Right lobe of liver (tissue), 6 donors: ENCODE measurements at regions not wholly inside any gene's neighbourhood (a gene's known extent, or its start where the extent isn't known, plus 50 kb on each side); places are given as distances from the start of the nearest gene placed in this dataset.

Experiments used
- ATAC-seq, 4 donors: fragments of 200-7000 bp; cut with Tn5 transposase; one replicate each; pipeline ENCODE4 v1.9.1; 2020; ENCODE audit warnings: mild to moderate bottlenecking in 4 of 4, moderate library complexity in 4 of 4
- DNase-seq, 3 donors: peaks; one replicate each; pipeline ENCODE4 v3.0.0-alpha.2; 2020
- H3K27ac ChIP-seq, 3 donors: fragments of 200-600 bp; one replicate each; pipeline ENCODE4 v1.8.0; 2022
- H3K27me3 ChIP-seq, 2 donors: fragments of 200-600 bp; one replicate each; pipeline ENCODE4 v1.8.0; 2022
- H3K36me3 ChIP-seq, 4 donors: fragments of 200-600 bp; sonication (generic) in 1 of 4; one replicate each; pipeline versions ENCODE4 v1.5.1 to v1.8.0; 2017 to 2022; ENCODE audit warnings: control low read depth in 1 of 4
- H3K4me1 ChIP-seq, 4 donors: fragments of 200-600 bp; sonication (generic) in 1 of 4; one replicate each; pipeline versions ENCODE4 v1.5.1 to v1.8.0; 2017 to 2022; ENCODE audit warnings: control low read depth in 1 of 4
- H3K4me3 ChIP-seq, 3 donors: fragments of 200-600 bp; one replicate each; pipeline ENCODE4 v1.8.0; 2022
- H3K9me3 ChIP-seq, 4 donors: fragments of 200-600 bp; sonication (generic) in 1 of 4; one replicate each; pipeline versions ENCODE4 v1.5.1 to v1.8.0; 2017 to 2022; ENCODE audit warnings: control low read depth in 1 of 4
- CTCF ChIP-seq, 4 donors: fragments of 200-600 bp in 3 of 4; fragments of 450-650 bp in 1 of 4; IDR thresholded peaks; one replicate each; pipeline versions ENCODE4 v1.5.1 to v1.8.0; 2016 to 2022; ENCODE audit warnings: antibody characterized with exemption in 4 of 4, mild to moderate bottlenecking in 2 of 4
- POLR2A ChIP-seq: fragments of 450-650 bp; IDR thresholded peaks from one replicate; pipeline ENCODE4 v1.6.1; 2017; ENCODE audit warnings: antibody characterized with exemption, mild to moderate bottlenecking
- WGBS: methylation state at CpG from one replicate; pipeline ENCODE4 v1.1.6; 2018; ENCODE audit warnings: low coverage, low lambda C conversion rate; ENCODE audit not compliant: insufficient coverage; ENCODE audit errors: missing lambda C conversion rate; 5-methylcytosine and 5-hydroxymethylcytosine counted together
- intact Hi-C, 2 donors: fragments of 100-400 bp; cut with DNase I; formaldehyde crosslinking; loops; one replicate each; pipeline versions ENCODE4 v1.11.2 to v1.14.1; 2022
- donor health status: DM: no; HTN: yes; CAD: no.
- donor health status: DM: no; HTN: no; CAD: no.
- donor health status: DM: no; HTN: no; CAD: no.
- donor health status: DM: no; HTN: yes; CAD: no.
- donor health status: DM: no; HTN: yes; CAD: no.

DNA sequence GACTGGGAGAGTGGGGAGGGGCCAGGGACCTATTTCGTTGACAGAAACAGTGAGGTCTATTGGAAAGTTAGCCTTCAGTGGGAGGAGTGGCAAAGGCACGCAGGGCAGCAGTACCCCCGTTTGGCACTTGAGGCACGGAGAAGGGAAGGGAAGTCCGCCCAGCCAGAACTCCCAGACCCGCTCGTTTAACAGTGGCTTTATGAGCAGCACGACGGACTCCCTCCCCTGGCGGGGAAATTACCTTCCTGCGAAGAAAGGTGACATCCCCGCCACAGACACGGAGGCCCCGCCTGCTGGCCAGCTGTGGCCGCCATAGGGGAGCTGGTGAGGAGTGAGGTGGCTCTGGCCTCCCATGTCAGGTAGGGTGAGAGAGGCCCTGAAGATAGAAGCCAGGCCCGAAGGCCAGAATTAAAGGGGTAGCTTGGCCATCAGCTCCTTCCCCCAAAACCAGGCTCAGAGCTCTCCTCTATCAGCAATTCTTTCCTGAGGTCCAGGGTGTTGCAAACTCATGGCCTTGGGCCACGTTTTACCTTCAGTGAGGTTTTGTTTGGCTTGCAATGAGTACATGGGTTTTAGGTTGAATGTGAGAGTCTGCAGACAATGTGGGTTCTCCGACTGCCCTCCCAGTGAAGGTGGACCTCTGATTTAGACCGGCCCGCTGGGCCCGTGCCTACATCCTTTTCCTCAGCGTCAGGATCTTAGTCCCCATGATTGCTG, 123.7 kb downstream of the MRPL14 start:
- intact Hi-C loops: no loop called here
- DNase-seq: no peak
- WGBS: 89% methylated on average over 6 of the region's 22 CpGs

DNA sequence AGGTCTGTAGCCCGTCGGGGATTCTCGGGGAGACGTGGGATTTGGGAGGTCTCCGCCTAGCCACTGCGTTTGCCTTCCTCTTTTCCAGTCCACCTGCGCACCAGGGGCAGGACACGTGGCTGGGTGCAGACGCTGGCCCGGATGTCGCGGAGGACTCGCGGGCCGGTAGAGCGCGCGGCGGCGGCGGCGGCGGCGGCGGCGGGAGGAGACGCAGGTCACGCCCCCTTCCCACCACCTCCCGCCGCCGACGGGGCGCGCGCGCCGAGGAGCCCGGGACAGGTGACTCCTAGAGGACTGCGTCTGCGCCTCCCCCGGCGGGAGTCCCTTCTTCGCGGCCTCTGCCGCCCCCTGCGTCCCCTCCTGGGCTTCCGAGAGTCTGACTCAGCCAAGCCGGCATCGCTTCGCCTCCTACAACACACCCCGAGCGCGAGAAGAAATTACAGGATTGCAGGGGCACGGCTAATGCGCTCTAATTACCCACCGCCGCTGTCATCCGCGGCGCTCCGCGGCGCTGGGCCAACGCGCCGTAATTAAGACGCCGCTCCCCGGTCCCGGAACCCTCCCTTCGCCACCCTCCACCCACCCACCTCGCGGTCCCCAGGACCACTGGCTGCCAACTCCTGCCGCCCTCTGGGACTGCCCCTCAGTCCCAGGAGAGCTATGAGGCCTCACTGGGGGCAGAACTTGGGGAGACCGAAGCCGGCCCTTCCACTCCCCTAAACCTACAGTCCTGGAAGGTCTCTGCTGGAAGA, 124.5 kb downstream of the MRPL14 start:
- ATAC-seq (peak; percentile 11 to 53 (median 46)), DNase-seq (peak in 1 of 3 donors; percentile 50)
- no peak for TF ChIP-seq POLR2A
- no peak for TF ChIP-seq CTCF (IDR thresholded peaks at IDR 0.05)

More for the DNA sequence above, 123.7 kb downstream of the MRPL14 start:
- no peaks in the 10 kb centered on the region for H3K27me3 ChIP-seq
- no peak overlapping the region for H3K4me3 ChIP-seq
- no peak overlapping the region for H3K27ac ChIP-seq
- peaks cover 0 to 3% (median 0%) of the 10 kb centered on the region in 4 donors for H3K4me1 ChIP-seq
- peak in 2 of 4 donors; percentile 12 to 27 for ATAC-seq
- TF ChIP-seq CTCF (IDR thresholded peaks at IDR 0.05) (no peak), POLR2A (no peak)
- no peaks in the 10 kb centered on the region for H3K9me3 ChIP-seq
- no peaks in the 10 kb centered on the region for H3K36me3 ChIP-seq

GRCh38 chr6:44002067-44002592, 125.1 kb downstream of the MRPL14 start:
- WGBS: 0% methylated on average over 9 of the region's 37 CpGs
- DNase-seq (peak in 2 of 3 donors; percentile 52 to 67), ATAC-seq (peak; percentile 24 to 61 (median 48))
- intact Hi-C loops: no loop called here
- Histone ChIP-seq H3K4me3 (peak overlapping the region in 2 of 3 donors; percentile 5 to 13), H3K4me1 (peaks cover 0 to 3% (median 0%) of the 10 kb centered on the region in 4 donors), H3K36me3 (no peaks in the 10 kb centered on the region), H3K9me3 (no peaks in the 10 kb centered on the region), H3K27me3 (no peaks in the 10 kb centered on the region), H3K27ac (no peak overlapping the region)
- TF ChIP-seq POLR2A: no peak

More for the DNA sequence above, 124.5 kb downstream of the MRPL14 start:
- no peaks in the 10 kb centered on the region for H3K9me3 ChIP-seq
- H3K27me3 ChIP-seq: no peaks in the 10 kb centered on the region
- WGBS: 36% methylated on average over 35 of the region's 76 CpGs
- no peak overlapping the region for H3K27ac ChIP-seq
- H3K36me3 ChIP-seq: no peaks in the 10 kb centered on the region
- intact Hi-C loops: no loop called here
- H3K4me3 ChIP-seq: peak overlapping the region in 2 of 3 donors; percentile 5 to 13
- peaks cover 0 to 3% (median 0%) of the 10 kb centered on the region in 4 donors for H3K4me1 ChIP-seq

DNA sequence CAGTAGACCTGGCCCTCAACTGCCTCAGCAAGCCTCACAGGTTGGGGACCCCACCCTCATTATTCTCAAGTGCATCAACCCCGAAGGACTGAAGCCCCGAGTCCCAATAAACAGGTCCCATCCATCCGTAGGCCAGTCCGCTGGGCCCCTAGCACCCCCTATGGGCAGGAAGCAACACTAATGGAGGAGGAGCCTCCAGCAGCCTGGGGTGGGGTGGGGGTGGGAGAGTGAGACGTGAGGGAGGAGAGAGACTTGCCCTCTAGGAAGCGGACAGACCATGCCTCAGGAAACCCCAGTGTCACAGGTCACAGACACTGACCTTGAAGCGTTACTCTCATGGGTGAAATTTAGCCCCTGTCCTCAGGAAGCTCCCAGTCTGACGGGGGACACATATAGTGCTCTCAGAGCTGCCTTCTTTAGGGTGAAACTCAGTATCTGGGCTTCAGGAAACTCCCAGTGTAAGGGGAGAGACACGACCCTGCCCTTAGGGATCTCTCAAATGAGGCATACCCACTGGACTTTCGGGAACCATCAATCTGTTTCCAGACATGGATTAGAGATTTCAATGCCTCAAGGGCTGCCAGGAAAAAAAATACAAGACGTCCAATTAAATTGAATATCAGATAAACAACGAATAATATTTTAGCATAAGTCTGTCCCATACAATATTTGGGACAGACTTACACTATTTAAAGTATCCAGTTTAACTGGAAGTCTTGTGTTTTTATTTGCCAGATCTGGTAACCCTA, 125.8 kb downstream of the MRPL14 start:
- Histone ChIP-seq H3K27ac (no peak overlapping the region), H3K36me3 (no peaks in the 10 kb centered on the region), H3K27me3 (no peaks in the 10 kb centered on the region), H3K4me1 (peaks cover 0 to 3% (median 0%) of the 10 kb centered on the region in 4 donors), H3K4me3 (no peak overlapping the region), H3K9me3 (no peaks in the 10 kb centered on the region)
- DNase-seq: no peak
- ATAC-seq: peak in 3 of 4 donors; percentile 14 to 33 (median 28)
- 42% methylated on average over 4 of the region's 12 CpGs for WGBS
- intact Hi-C loops: no loop called here
- TF ChIP-seq POLR2A (no peak), CTCF (IDR thresholded peaks at IDR 0.05) (peak in 2 of 4 donors; percentile 9 to 28)
